MCF 10A (cell line): ENCODE measurements at regions not wholly inside any gene's neighbourhood (a gene's known extent, or its start where the extent isn't known, plus 50 kb on each side); places are given as distances from the start of the nearest gene placed in this dataset.

ENCODE experiments used
- BruUV-seq: library from RNA; stranded (reverse); fragments of 400-500 nt; replicated peaks from 2 replicates; lab custom pipeline; 2021; lab: Mats Ljungman, UMichigan
- CTCF ChIA-PET: fragments of 300-600 bp; sonication (Branson Sonifier 250); formaldehyde crosslinking; extraction: SDS; loops from one replicate; lab custom pipeline; 2021; ENCODE audit warnings: antibody characterized with exemption, inconsistent platforms; lab: Yijun Ruan, JAX
- POLR2A ChIA-PET: fragments of 300-600, 350-650 bp; sonication (Branson Sonifier 250); formaldehyde crosslinking; extraction: SDS; loops from one replicate; lab custom pipeline; 2020; ENCODE audit warnings: antibody characterized with exemption, inconsistent platforms; lab: Yijun Ruan, JAX
- DNase-seq: peaks from one replicate; pipeline ENCODE4 v3.0.0-alpha.2; 2018; ENCODE audit not compliant: unreplicated experiment
- H3K27ac Mint-ChIP-seq: one replicate; pipeline ENCODE4 v1.8.0; 2022; ENCODE audit warnings: mild to moderate bottlenecking, low read depth, mixed read lengths; ENCODE audit not compliant: unreplicated experiment
- H3K27me3 Mint-ChIP-seq: one replicate; pipeline ENCODE4 v1.8.0; 2022; ENCODE audit warnings: mixed read lengths; ENCODE audit not compliant: insufficient read depth, unreplicated experiment
- H3K36me3 Mint-ChIP-seq: one replicate; pipeline ENCODE4 v1.8.0; 2022; ENCODE audit warnings: mild to moderate bottlenecking, moderate library complexity, mixed read lengths; ENCODE audit not compliant: insufficient read depth, unreplicated experiment
- H3K4me1 Mint-ChIP-seq: one replicate; pipeline ENCODE4 v1.8.0; 2022; ENCODE audit warnings: mixed read lengths; ENCODE audit not compliant: insufficient read depth, unreplicated experiment
- H3K4me3 Mint-ChIP-seq: one replicate; pipeline ENCODE4 v1.8.0; 2022; ENCODE audit warnings: mild to moderate bottlenecking, moderate library complexity, mixed read lengths; ENCODE audit not compliant: unreplicated experiment
- H3K9me3 Mint-ChIP-seq: one replicate; pipeline ENCODE4 v1.8.0; 2022; ENCODE audit warnings: mixed read lengths; ENCODE audit not compliant: unreplicated experiment
- intact Hi-C: fragments of 100-400 bp; cut with micrococcal nuclease; formaldehyde crosslinking; loops from 2 replicates; pipeline ENCODE4 v1.14.1; 2022
- TF ChIP-seq, protein P1 (sequence below): fragments of 200-600 bp; IDR thresholded peaks from one replicate; pipeline ENCODE4 v1.8.0; 2022; ENCODE audit warnings: antibody characterized with exemption, mild to moderate bottlenecking; ENCODE audit not compliant: unreplicated experiment

DNA sequence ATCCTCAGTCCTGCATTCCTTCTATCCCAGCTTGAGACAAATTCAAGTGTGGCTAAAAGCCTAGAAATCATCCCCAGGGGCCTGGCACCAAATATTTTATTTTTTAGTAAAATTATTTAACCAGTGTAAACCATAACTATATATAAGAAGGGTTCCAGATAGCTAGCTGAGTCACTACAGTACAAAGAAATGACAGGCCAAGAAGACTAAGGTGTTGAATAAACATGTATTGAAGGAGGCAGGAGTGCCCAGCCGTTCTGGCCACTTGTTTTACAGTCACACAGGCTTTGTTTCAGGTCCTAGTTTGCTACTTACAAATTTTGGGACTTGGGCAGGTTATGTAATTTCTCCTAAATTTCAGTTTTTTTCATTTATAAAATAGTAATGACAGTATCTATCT lies 225.9 kb upstream of the PITX2 start:
- intact Hi-C loops: no loop called here
- H3K36me3 Mint-ChIP-seq: no peaks in the 10 kb centered on the region
- DNase-seq: no peak
- BruUV-seq: no TSS peak
- H3K27me3 Mint-ChIP-seq: peaks cover 42% of the 10 kb centered on the region
- no peaks in the 10 kb centered on the region for H3K9me3 Mint-ChIP-seq
- H3K27ac Mint-ChIP-seq: no peak overlapping the region
- H3K4me3 Mint-ChIP-seq: no peak overlapping the region
- POLR2A ChIA-PET: no interaction called here
- peaks cover 6% of the 10 kb centered on the region for H3K4me1 Mint-ChIP-seq
- TF ChIP-seq, protein P1, sequence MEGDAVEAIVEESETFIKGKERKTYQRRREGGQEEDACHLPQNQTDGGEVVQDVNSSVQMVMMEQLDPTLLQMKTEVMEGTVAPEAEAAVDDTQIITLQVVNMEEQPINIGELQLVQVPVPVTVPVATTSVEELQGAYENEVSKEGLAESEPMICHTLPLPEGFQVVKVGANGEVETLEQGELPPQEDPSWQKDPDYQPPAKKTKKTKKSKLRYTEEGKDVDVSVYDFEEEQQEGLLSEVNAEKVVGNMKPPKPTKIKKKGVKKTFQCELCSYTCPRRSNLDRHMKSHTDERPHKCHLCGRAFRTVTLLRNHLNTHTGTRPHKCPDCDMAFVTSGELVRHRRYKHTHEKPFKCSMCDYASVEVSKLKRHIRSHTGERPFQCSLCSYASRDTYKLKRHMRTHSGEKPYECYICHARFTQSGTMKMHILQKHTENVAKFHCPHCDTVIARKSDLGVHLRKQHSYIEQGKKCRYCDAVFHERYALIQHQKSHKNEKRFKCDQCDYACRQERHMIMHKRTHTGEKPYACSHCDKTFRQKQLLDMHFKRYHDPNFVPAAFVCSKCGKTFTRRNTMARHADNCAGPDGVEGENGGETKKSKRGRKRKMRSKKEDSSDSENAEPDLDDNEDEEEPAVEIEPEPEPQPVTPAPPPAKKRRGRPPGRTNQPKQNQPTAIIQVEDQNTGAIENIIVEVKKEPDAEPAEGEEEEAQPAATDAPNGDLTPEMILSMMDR: no peak
- CTCF ChIA-PET: no interaction called here

DNA sequence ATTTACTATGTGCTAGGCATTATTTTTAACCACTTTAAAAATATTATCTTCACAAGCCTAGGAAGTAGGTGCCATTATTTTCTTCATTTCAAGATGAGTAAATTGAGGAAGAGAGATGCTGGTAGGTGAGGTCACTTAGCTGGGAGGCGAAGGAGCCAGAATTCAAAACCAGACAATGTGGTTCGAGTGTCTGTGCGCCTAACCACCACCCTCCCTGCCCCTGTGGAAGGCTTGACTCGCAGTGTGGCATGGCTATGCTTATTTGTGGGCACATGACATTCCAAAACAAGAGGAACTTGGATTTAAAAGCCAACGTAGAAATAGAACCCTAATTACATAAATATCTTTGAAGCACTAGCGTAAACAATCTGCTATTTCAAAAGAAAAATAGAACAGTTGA lies 226.6 kb upstream of the PITX2 start:
- intact Hi-C loops: no loop called here
- TF ChIP-seq, protein P1: no peak
- ChIA-PET POLR2A (no interaction called here), CTCF (no interaction called here)
- H3K36me3 Mint-ChIP-seq: no peaks in the 10 kb centered on the region
- peaks cover 10% of the 10 kb centered on the region for H3K4me1 Mint-ChIP-seq
- no peak overlapping the region for H3K27ac Mint-ChIP-seq
- no peaks in the 10 kb centered on the region for H3K9me3 Mint-ChIP-seq
- H3K27me3 Mint-ChIP-seq: peaks cover 35% of the 10 kb centered on the region
- BruUV-seq: no TSS peak
- no peak for DNase-seq
- no peak overlapping the region for H3K4me3 Mint-ChIP-seq

DNA sequence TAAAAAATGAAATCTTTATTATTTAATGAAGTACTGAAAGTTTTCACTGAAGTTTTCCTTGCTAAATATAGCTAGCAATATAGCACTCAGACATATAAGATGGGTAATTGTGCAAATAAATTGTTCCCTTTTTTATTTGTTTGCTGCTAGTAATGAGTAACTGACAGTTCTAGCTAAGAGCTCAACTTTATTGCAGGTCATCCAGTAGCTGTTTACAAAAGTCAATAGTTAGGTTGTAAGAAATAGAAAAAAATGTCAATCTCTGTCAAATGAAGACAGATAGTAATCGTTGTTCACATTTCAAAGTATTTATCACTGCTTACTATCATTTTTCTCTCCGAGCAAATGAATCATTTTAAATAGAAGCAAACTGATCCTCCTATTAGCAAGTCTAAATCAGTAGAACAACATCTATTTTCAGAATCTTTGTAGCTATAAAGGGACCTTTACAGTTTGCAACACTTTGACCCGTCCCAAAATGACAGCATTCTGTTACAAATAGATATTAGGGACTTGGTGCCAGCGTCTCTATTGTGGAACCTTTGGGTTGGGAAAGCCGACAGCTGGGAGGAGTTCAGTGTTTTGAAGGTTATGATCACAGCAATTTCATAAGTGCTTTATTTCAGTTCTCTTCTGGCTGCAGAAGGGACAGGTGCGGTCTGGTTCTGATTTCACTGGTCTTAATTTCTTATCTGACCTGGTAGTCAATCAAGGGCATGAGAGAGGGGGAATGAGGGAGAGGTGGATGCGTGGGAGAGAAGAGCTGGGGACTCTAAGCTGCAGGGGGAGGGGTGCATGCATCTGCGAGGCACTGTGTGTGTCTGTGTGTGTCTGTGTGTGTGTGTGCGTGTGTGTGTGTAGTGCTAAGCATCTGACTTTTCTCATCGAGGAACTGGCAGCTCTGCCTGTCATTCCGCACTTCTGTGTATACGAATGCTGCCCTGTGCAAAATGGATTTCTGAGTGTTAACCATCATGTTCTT lies 227.9 kb upstream of the PITX2 start:
- Mint-ChIP-seq H3K4me1 (peaks cover 16% of the 10 kb centered on the region), H3K36me3 (no peaks in the 10 kb centered on the region), H3K27ac (no peak overlapping the region), H3K4me3 (no peak overlapping the region), H3K9me3 (no peaks in the 10 kb centered on the region), H3K27me3 (peaks cover 24% of the 10 kb centered on the region)
- ChIA-PET CTCF (interaction anchor here (0.7 kb wide), 1 partner anchor 852 kb away, joined by 3 read pairs; no protein-coding TSS in a partner anchor), POLR2A (no interaction called here)
- no peak for DNase-seq
- intact Hi-C loops: no loop called here
- TF ChIP-seq, protein P1: no peak
- BruUV-seq: no TSS peak

DNA sequence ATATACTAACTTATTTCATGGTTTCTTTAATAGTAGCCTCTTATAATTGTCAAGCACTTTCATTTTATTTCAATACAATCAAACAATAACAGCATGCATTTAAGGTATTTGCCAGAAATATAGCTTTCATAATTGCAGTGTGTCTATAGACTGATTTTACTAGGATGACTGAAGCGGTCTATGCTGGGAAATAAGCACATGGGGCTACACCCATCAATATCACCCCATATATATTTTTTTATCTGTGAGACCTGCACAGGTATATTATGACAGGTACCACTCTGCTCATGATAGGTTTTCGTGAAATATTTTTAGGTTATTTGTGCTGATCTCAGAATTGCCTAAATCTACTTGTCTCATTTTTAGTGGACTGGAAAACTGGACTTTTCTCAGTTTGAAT lies 229.1 kb upstream of the PITX2 start:
- no peak for DNase-seq
- Mint-ChIP-seq H3K9me3 (no peaks in the 10 kb centered on the region), H3K27me3 (peaks cover 34% of the 10 kb centered on the region), H3K4me1 (peaks cover 16% of the 10 kb centered on the region), H3K36me3 (no peaks in the 10 kb centered on the region), H3K27ac (no peak overlapping the region), H3K4me3 (no peak overlapping the region)
- TF ChIP-seq, protein P1: no peak
- intact Hi-C loops: no loop called here
- no TSS peak for BruUV-seq
- CTCF ChIA-PET: interaction anchor here (0.6 kb wide), 1 partner anchor 122 kb away, joined by 3 read pairs; no protein-coding TSS in a partner anchor
- POLR2A ChIA-PET: no interaction called here
